Adrenal gland (tissue), 5 donors: ENCODE measurements at regions not wholly inside any gene's neighbourhood (a gene's known extent, or its start where the extent isn't known, plus 50 kb on each side); places are given as distances from the start of the nearest gene placed in this dataset.

ENCODE experiments used
- CTCF ChIP-seq, 6 experiments: fragments of 450-650 bp in 4 of 6; fragments of 200-600 bp in 2 of 6; sonication (generic) in 1 of 6; IDR thresholded peaks; 1 replicate in 5 of 6; 2 replicates in 1 of 6; pipeline versions ENCODE4 v1.5.1 to v1.8.0; 2016 to 2021; ENCODE audit warnings: antibody characterized with exemption in 6 of 6, mild to moderate bottlenecking in 2 of 6, moderate library complexity in 1 of 6
- POLR2A ChIP-seq, 2 donors: fragments of 450-650 bp; IDR thresholded peaks; one replicate each; pipeline ENCODE4 v1.6.1; 2017; ENCODE audit warnings: antibody characterized with exemption in 2 of 2, mild to moderate bottlenecking in 2 of 2, moderate library complexity in 1 of 2
- donor health status: DM: no; HTN: no; CAD: no.

- no peak for TF ChIP-seq POLR2A (IDR thresholded peaks at IDR 0.05)
- TF ChIP-seq CTCF (IDR thresholded peaks at IDR 0.05): no peak
Measured at GRCh38 chr15:62571072-62571471, 406.0 kb upstream of the C2CD4B start.
